ENCODE measurements at regions not wholly inside any gene's neighbourhood (a gene's known extent, or its start where the extent isn't known, plus 50 kb on each side); places are given as distances from the start of the nearest gene placed in this dataset.

DNA sequence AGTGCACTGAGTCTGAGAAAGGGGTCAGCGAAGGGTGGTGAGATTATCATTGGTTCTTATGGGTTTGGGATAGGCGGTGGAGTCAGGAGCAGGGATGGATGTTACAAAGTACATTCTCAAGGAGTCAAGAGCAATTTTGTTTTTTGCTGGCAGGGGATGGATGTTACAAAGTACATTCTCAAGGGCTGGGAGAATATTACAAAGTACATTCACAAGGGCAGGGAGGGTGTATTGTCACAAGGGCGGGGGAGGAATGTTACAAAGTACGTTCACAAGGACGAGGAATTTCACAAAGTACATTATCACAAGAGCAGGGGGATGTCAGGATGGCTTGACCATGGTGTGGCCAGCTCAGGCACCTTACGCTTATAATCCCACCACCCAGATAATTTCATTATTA, 59.3 kb upstream of the FAM89A start:
- TF ChIP-seq, protein P1, sequence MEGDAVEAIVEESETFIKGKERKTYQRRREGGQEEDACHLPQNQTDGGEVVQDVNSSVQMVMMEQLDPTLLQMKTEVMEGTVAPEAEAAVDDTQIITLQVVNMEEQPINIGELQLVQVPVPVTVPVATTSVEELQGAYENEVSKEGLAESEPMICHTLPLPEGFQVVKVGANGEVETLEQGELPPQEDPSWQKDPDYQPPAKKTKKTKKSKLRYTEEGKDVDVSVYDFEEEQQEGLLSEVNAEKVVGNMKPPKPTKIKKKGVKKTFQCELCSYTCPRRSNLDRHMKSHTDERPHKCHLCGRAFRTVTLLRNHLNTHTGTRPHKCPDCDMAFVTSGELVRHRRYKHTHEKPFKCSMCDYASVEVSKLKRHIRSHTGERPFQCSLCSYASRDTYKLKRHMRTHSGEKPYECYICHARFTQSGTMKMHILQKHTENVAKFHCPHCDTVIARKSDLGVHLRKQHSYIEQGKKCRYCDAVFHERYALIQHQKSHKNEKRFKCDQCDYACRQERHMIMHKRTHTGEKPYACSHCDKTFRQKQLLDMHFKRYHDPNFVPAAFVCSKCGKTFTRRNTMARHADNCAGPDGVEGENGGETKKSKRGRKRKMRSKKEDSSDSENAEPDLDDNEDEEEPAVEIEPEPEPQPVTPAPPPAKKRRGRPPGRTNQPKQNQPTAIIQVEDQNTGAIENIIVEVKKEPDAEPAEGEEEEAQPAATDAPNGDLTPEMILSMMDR (IDR thresholded peaks at IDR 0.05): no peak

DNA sequence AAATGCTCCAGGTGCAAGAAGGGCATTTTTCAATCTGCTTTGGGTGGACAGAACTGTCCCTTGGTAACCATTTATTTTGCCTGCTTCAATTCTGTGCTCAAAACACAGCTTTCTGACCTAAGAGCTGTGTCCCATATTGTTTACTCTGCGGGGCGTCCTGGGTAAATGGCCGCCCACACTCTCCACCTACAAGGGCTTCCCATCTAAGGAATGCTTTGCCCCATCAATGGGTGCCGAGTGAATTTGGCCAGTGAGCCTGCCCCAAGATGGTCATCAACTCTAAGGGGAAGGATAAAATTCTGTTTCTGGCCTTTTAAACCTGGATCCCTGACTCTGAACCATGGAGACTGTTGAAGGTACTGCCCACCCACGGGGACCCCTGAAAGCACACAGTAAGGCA, 55.5 kb upstream of the FAM89A start:
- TF ChIP-seq, protein P1 (IDR thresholded peaks at IDR 0.05): no peak

DNA sequence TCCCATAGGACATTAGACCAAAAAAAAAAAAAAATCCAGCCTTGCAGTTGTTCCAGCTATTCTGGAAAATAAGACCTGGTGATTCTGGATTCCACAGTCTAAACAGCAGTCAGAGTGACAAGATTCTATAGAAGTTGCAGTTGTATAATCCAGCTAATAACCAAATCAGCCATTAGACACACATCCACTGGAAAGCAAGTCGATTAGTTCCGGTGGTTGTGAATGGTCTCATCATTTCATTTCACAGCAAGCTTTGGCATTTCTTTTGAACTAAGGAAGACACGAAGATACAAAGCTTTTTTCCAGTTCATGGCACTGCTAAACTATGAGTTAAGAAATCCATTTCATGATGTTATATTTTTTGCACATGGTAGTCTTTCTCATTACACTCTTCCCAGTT, 54.4 kb upstream of the FAM89A start:
- TF ChIP-seq, protein P1 (IDR thresholded peaks at IDR 0.05): no peak

DNA sequence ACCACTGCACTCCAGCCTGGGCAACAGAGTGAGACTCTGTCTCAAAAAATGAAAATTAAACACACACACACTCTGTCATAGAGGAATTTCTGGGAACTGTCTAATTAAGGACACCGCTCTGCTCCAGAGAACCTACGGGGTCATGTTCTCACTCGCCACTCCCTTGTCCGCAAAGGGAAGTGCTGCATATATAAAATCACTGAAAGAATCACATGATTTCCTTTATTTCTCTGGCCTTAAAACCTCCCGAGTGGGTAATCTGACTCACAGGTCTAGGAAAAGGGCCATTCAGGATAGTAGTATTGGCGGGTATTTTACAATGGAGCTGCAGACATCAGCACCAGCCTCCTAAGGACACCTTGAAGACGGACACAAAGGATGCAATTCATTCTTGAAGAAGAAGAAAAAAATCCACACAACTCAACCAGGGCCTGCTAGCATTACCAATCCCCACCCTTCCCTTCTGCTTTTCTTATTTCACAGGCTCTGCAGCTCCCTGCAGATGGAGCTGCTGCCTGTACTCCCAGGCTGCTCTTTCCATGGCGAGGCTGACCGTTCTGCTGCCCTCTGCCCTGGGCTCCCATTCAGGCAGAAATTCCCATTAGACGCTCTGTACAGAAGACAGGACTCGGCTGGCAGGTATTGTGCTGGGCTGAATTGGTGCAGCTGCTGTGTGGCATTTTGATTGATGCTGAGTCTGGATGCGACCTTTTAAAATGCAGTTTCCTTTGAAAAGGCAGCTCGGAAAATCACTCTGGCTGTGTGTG, 53.3 kb upstream of the FAM89A start:
- TF ChIP-seq, protein P1 (IDR thresholded peaks at IDR 0.05): no peak

DNA sequence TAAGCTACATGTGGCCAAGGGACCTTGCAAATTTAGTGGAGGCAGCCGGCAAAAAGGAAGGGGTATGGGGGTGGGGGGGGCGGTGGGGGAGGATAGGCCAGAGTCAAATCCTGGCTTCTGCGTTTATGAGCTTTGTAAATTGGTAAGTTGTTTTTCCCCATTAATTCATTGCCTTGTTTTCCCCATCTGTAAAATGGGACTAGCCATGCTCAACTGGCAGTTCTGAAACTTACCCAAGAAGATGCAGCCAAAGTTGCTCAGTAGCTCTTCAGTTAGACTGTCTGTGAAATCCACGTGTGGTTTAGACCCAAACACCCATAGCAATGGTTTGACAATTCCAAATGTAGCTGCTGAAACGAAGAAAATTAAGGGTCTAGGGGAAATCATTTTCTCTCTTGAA, 52.3 kb upstream of the FAM89A start:
- TF ChIP-seq, protein P1 (IDR thresholded peaks at IDR 0.05): no peak

DNA sequence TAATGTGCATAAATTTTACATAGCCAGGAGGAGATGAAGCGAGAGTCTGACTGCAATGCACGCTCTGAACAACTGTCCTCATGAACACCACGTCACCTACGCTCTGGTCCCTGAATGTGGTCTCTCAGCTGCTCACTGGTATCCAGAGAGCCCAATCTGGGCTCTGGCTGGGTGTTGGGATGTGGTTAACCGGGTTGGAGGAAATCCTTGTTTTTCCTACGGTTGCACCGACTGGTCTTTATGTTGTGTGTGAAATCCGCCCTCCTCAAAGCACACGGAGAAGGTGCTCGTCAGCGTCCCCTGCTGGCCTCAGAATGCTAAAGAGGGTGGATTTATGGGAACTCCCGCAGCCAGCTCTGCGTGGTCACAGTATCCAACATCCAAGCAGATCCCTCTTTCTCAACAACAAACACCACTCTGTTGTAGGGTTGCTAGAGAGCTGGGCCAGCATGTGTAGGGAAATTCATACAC, 51.8 kb upstream of the FAM89A start:
- TF ChIP-seq, protein P1 (IDR thresholded peaks at IDR 0.05): peak; percentile 53

DNA sequence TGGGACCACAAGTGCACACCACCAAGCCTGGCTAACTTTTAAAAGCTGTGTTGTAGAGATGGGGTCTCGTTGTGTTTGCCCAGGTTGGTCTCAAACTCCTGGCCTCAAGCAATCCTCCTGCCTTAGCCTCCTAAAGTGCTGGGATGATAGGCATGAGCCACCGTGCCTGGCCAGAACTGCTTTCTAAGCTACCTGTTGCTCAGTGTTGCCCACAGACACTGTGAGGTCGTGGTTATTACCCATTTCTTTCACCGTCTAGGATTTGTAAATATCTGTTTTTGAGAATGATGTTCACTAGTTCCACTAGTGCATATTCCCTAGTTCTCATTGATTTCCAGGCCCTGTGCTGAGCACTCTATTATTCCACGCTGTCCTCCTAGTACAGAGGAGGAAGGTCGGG, 51.4 kb upstream of the FAM89A start:
- TF ChIP-seq, protein P1 (IDR thresholded peaks at IDR 0.05): no peak

Measured in LNCAP (cell line).